Stimulated activated naive CD8-positive, alpha-beta T cell treated with anti-CD3 and anti-CD28 coated beads, Interleukin-15, amount 100 ng/mL, for 72 hours (primary cell): ENCODE measurements at regions not wholly inside any gene's neighbourhood (a gene's known extent, or its start where the extent isn't known, plus 50 kb on each side); places are given as distances from the start of the nearest gene placed in this dataset.
"Not testable (repeated sequence)": the region's sequence is repeated elsewhere in the genome, so short reads cannot be mapped to it uniquely, and the experiment has no call there.

ENCODE experiments used
- ATAC-seq: fragments of 150-1000 bp; cut with Tn5 transposase; 2 replicates; pipeline ENCODE4 v1.10.0; 2021; ENCODE audit warnings: mild to moderate bottlenecking, moderate library complexity
- DNase-seq, 2 donors: peaks; one replicate each; pipeline ENCODE4 v3.0.0; 2021 to 2022
- H3K27ac Mint-ChIP-seq, 2 donors: one replicate each; pipeline ENCODE4 v1.8.0; 2022; ENCODE audit warnings: mild to moderate bottlenecking in 2 of 2, mixed read lengths in 2 of 2, moderate library complexity in 2 of 2
- H3K27me3 Mint-ChIP-seq: one replicate; pipeline ENCODE4 v1.8.0; 2022; ENCODE audit warnings: mixed read lengths
- H3K4me1 Mint-ChIP-seq: one replicate; pipeline ENCODE4 v1.8.0; 2022; ENCODE audit warnings: mild to moderate bottlenecking, mixed read lengths
- H3K4me3 Mint-ChIP-seq, 2 donors: one replicate each; pipeline ENCODE4 v1.8.0; 2022; ENCODE audit warnings: mild to moderate bottlenecking in 2 of 2, mixed read lengths in 2 of 2, moderate library complexity in 1 of 2
- H3K9me3 Mint-ChIP-seq, 2 donors: one replicate each; pipeline ENCODE4 v1.8.0; 2022; ENCODE audit warnings: mixed read lengths in 2 of 2

DNA sequence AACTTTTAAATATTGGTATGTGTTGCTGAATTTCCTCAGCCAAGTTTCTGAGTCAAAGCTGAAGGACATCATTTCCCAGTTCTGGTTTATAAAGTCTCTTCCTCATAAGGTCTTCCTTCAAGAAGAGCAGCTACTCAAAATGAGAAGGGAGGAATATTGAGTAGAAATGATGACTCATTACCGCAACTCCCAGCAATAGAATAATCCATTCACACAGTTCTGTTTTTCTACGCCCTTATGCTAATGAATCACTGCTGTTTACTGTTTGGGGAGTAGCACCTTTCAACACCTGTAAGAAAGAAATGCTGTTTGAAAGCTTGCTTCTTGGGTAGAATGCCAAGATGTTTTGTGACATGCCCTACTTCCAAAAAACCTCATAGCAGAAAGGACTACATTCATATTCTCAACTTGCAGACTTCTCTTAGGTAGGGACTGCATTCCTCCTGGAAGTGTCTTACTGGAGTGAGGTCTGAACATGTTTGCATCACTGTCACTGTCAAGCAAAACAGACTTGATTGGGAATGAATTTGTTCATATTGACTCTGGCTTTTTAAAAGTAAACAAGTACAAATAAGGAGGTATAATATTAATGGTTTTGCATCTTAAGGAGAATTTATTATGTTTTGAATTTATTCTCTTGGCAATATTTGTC, 147.2 kb upstream of the BANK1 start:
- Mint-ChIP-seq H3K9me3 (no peaks in the 10 kb centered on the region), H3K4me3 (no peak overlapping the region), H3K27me3 (peaks cover 22% of the 10 kb centered on the region), H3K27ac (no peak overlapping the region), H3K4me1 (no peaks in the 10 kb centered on the region)
- no peak for ATAC-seq
- no peak for DNase-seq

DNA sequence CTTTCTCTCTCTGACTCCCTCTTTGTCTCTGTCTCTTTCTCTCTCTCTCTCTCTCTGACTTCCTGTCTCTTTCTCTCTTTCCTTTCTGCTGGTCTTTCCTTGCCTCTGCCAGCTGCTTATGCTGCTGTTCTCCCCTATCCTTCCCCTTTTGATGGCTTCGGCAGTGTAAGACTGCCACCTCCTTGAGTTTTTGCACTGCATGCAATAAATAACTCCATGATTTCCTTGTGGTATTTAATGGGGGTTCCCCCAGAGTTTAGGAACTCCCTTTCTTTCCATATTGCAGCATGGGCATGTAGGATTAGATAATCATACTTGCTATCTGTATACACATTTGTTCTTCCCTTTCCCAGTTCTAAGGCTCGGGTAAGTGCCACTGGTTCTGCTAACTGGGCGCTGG, 157.8 kb upstream of the BANK1 start:
- not testable (repeated sequence) for DNase-seq, H3K27me3 Mint-ChIP-seq, H3K27ac Mint-ChIP-seq, ATAC-seq, H3K4me1 Mint-ChIP-seq, H3K4me3 Mint-ChIP-seq
- H3K9me3 Mint-ChIP-seq = peaks cover 4 to 12% of the 10 kb centered on the region in 2 donors

DNA sequence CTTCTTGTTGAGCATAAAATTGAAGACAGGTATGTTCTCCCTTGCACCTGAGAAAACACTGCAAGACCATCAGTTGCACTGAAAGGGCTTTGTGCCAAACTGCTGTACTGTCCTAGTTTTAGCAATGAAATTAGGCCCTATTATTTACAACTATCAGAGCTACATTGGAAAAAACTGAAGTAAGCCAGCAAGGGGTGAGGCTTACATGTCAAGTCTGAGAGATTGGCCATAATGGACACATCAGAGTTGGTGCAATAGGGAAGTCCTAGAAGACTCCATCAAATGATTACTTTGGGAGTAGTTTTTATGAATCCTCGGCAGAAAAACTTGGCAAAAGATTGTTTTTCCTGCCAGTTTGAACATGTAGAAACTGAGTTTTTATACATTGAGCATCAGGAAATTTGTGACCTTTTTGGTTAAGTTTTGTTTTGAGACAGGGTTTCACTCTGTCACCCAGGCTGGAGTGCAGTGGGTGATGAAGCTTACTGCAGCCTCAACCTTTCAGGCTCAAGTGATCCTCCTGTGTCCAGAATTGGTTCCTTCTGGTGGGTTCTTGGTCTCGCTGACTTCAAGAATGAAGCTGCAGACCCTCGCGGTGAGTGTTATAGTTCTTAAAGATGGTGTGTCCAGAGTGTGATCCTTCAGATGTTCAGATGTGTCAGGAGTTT, 160.1 kb upstream of the BANK1 start:
- H3K4me1 Mint-ChIP-seq = peaks cover 6% of the 10 kb centered on the region
- DNase-seq = no peak
- no peak for ATAC-seq
- no peaks in the 10 kb centered on the region for H3K27me3 Mint-ChIP-seq
- no peak overlapping the region for H3K27ac Mint-ChIP-seq
- H3K9me3 Mint-ChIP-seq = peaks cover 4 to 12% of the 10 kb centered on the region in 2 donors
- H3K4me3 Mint-ChIP-seq = no peak overlapping the region

DNA sequence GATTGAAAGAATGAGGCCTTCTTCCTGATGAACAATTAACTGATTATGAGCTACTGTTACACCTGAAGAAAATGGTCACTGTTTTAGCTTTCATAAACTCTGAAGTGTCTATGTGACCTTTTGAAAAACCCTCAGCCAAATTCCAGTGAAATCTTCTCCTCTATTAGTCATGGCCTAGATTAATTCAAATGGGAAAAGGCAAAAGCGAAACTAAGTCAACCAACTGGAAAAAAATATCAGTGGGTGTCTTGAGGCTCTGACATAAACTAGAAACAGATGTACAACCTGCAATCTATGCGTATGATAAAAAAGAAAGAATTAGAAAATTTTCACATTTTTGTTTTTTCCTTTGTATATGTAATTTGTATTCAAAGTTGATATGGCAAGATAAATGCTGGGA, 169.4 kb upstream of the BANK1 start:
- ATAC-seq (no peak), DNase-seq (no peak)
- no peaks in the 10 kb centered on the region for H3K4me1 Mint-ChIP-seq
- no peak overlapping the region for H3K27ac Mint-ChIP-seq
- H3K27me3 Mint-ChIP-seq = no peaks in the 10 kb centered on the region
- no peaks in the 10 kb centered on the region for H3K9me3 Mint-ChIP-seq
- no peak overlapping the region for H3K4me3 Mint-ChIP-seq

DNA sequence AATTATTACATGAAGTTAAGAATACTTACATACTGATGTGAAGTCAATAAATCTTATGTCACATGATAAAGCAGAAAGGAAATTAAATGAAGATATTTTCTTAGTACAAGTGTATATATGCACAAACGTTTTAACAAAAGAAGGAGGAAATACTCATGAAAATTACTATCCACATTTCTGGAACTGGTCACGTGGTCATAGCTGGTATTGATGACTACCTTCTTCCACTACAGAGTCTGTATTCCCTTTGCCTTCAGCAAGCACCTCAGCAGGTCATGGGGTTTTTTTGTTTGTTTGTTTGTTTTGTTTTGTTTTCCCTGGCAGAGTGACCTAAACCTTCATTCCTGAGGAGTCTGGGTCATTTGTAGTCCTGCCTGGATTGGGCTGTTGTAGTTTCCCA, 174.9 kb upstream of the BANK1 start:
- no peak overlapping the region for H3K4me3 Mint-ChIP-seq
- no peak overlapping the region for H3K27ac Mint-ChIP-seq
- H3K27me3 Mint-ChIP-seq = no peaks in the 10 kb centered on the region
- DNase-seq = no peak
- no peaks in the 10 kb centered on the region for H3K4me1 Mint-ChIP-seq
- H3K9me3 Mint-ChIP-seq = no peaks in the 10 kb centered on the region
- ATAC-seq = no peak

DNA sequence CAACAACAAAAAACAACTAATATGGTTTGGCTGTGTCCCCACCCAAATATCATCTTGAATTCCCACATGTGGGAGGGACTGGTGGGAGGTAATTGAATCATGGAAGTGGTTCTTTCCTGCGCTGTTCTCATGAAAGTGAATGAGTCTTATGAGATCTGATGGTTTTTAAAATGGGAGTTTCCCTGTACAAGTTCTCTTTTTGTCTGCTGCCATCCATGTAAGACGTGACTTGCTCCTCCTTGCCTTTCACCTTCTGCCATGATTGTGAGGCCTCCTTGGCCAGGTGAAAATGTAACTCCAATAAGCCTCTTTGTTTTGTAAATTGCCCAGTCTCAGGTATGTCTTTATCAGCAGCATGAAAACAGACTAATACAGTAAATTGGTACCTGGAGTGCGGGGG, 183.5 kb upstream of the BANK1 start:
- not testable (repeated sequence) for H3K4me1 Mint-ChIP-seq, H3K4me3 Mint-ChIP-seq, H3K27ac Mint-ChIP-seq, ATAC-seq, H3K27me3 Mint-ChIP-seq, DNase-seq
- H3K9me3 Mint-ChIP-seq = peaks cover 8 to 18% of the 10 kb centered on the region in 2 donors

DNA sequence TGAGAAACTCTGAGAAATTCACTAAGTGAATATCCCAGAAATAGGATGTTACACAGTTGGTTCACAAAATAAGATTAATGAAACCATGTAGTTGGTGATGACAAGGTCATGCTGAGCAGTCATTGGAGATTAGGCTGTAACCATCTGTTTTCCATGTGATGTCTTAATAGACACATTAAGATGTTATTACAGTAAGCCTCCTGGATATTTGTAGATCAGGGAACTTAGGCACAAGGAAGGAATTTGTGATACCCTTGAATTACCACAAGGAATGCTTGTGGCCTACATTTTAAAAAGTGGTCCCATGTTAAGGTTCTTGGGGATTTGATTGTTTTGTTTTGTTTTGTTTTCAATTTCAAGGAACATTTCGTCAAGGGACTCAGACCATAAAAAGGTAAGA, 185.6 kb upstream of the BANK1 start:
- ATAC-seq = no peak
- H3K27me3 Mint-ChIP-seq = no peaks in the 10 kb centered on the region
- H3K4me1 Mint-ChIP-seq = no peaks in the 10 kb centered on the region
- DNase-seq = no peak
- H3K4me3 Mint-ChIP-seq = no peak overlapping the region
- H3K9me3 Mint-ChIP-seq = peaks cover 8 to 18% of the 10 kb centered on the region in 2 donors
- no peak overlapping the region for H3K27ac Mint-ChIP-seq

DNA sequence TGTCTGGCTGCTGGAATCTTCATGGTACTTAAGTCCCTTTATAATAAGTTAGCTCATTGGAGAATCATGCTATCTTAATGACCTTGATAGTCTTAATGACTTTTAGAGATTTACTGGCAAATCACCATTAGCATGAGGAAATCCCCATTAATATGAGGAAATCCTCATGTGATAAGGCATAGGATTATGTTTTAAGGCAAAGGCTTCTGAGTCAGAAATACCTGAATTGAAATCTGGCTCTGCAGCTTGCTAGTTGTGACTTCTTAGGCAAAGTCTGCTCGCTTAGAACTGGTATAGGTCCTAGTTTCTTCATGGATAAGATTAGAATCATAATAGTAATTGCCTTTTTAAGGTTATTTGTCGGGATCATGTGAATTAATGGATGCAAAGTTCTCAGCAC, 190.2 kb upstream of the BANK1 start:
- H3K9me3 Mint-ChIP-seq = no peaks in the 10 kb centered on the region
- no peak for DNase-seq
- no peaks in the 10 kb centered on the region for H3K27me3 Mint-ChIP-seq
- no peak overlapping the region for H3K4me3 Mint-ChIP-seq
- H3K27ac Mint-ChIP-seq = no peak overlapping the region
- no peak for ATAC-seq
- H3K4me1 Mint-ChIP-seq = no peaks in the 10 kb centered on the region

DNA sequence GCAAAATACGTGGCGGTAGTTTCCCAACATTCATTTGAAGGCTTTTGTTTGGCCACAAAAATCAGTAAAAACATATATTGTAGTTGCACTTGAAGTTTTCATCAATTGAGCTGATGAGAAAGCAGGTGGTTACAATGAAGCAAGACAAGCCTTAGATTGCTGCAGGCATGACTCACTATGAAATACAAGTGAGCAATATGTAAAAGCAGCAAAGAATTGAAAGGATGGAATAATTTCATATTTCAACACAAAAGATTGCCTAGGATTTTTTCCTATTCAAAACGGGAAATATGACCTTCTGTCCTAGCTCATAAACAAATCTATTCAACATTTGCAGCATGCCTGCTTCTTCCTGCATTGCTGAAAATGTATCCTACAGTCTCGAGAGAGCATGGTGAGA, 190.9 kb upstream of the BANK1 start:
- no peak overlapping the region for H3K4me3 Mint-ChIP-seq
- no peaks in the 10 kb centered on the region for H3K4me1 Mint-ChIP-seq
- no peaks in the 10 kb centered on the region for H3K27me3 Mint-ChIP-seq
- peak overlapping the region in 1 of 2 donors; percentile 34 for H3K27ac Mint-ChIP-seq
- DNase-seq (no peak), ATAC-seq (peak; percentile 53)
- no peaks in the 10 kb centered on the region for H3K9me3 Mint-ChIP-seq

DNA sequence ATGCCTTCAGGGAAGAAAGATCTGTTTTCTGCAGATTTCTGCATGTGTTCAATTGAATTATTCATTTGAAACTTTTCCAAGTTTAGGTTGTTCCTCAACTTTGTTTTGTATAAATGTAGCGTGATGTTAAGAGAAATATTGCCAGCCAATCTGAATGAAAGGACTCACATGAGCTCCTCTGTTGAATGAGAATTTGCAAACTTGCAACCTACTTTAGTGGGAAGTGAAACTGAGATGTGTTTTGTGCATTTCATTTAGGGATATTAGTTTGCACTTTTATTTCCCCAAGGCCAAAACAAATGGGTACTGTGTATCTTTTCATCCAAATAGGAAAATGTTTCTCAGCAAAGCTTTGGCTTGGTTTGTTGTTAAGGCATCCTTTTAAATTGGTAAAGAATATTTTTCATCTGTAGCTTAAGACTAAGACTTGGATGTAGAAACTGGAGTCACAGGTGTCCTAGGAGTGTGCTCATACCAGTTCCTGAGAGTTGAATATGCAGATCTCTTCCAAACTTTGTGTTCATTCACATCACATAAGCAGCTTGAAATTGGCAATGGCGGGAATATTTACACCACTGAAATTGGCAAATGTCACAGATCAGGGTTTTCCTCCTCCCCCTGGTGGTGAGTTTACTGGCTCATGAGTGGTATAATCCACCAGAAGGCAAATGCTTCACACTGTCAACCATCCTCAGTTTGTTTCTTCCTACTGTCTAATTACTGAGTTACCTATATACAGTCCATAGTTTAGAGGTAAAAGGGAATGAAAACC, 193.6 kb upstream of the BANK1 start:
- DNase-seq = no peak
- peak; percentile 40 for ATAC-seq
- Mint-ChIP-seq H3K4me1 (no peaks in the 10 kb centered on the region), H3K27me3 (no peaks in the 10 kb centered on the region), H3K4me3 (no peak overlapping the region), H3K9me3 (no peaks in the 10 kb centered on the region), H3K27ac (no peak overlapping the region)

DNA sequence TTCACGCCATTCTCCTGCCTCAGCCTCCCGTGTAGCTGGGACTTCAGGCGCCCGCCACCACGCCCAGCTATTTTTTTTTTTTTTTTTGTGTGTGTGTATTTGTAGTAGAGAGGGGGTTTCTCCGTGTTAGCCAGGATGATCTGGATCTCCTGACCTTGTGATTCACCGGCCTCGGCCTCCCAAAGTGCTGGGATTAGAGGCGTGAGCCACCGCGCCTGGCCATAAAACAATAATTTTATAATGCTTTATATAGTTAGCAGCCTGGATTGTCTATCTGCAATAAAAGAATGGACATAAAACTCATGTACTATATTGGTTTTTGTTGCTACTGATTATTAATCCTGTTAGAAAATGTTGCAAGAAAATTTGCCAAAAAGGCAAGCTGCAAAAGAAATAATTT, 195.9 kb upstream of the BANK1 start:
- ATAC-seq = no peak
- H3K27me3 Mint-ChIP-seq = no peaks in the 10 kb centered on the region
- no peak overlapping the region for H3K27ac Mint-ChIP-seq
- no peak for DNase-seq
- H3K4me1 Mint-ChIP-seq = no peaks in the 10 kb centered on the region
- no peak overlapping the region for H3K4me3 Mint-ChIP-seq
- H3K9me3 Mint-ChIP-seq = no peaks in the 10 kb centered on the region

DNA sequence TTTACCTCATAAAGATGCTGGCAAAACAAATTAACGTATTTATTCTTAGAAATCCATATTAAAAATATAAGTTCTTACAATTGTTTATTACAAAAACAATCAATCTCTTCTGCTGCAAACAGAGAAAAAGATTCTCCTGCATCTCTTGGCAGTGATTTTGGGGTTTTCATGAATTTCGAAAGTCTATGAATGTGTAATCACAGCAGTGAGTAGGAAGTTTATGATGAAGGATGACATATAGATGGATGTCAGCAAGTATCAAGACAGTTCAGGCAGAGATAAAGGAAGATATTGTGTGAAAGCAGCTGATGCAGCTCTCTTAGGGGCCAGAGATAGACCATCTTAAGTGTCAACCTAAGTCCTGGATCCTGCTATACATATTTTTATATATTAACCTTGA, 196.9 kb upstream of the BANK1 start:
- no peak for DNase-seq
- Mint-ChIP-seq H3K9me3 (no peaks in the 10 kb centered on the region), H3K27me3 (no peaks in the 10 kb centered on the region), H3K4me3 (no peak overlapping the region), H3K4me1 (no peaks in the 10 kb centered on the region), H3K27ac (no peak overlapping the region)
- ATAC-seq = no peak

DNA sequence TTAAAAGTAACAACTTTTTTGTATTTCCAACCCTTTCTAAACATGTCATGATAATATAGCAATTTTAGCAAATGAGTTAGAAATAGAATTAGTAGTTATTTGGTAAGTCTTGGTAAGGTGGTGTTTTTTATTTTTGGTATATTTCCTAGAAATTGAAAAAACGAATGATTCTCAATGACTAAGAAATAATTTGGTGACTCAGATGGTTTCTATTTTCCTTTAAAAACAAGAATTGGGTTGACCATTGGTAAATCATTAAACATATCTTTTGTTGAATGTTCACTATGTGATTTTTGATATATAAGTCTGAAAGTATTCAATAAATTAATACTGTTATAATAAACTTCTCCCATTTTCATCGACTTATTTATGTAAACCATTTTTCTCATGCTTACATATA, 206.2 kb upstream of the BANK1 start:
- Mint-ChIP-seq H3K27ac (no peak overlapping the region), H3K27me3 (peaks cover 21% of the 10 kb centered on the region), H3K4me1 (no peaks in the 10 kb centered on the region), H3K9me3 (peaks cover 14 to 27% of the 10 kb centered on the region in 2 donors), H3K4me3 (no peak overlapping the region)
- DNase-seq (no peak), ATAC-seq (no peak)

DNA sequence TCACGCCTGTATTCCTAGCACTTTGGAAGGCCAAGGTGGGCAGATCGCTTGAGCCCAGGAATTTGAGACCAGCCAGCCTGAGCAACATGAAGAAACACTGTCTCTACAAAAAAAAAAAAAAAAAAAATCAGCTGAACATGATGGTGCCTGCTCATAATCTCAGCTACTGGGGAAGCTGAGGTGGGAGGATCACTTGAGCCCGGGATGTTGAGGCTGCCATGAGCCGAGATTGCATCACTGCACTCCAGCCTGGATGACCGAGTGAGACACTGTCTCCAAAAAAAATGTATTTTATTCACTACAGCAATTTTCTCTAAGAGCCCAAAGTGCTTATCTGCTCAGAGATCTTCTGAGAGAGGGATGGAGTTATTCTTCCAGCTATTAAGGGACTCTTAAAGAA, 215.8 kb upstream of the PPP3CA start:
- ATAC-seq (no peak), DNase-seq (no peak)
- Mint-ChIP-seq H3K9me3 (peaks cover 7 to 9% of the 10 kb centered on the region in 2 donors), H3K27me3 (no peaks in the 10 kb centered on the region), H3K4me3 (no peak overlapping the region), H3K27ac (no peak overlapping the region), H3K4me1 (no peaks in the 10 kb centered on the region)

DNA sequence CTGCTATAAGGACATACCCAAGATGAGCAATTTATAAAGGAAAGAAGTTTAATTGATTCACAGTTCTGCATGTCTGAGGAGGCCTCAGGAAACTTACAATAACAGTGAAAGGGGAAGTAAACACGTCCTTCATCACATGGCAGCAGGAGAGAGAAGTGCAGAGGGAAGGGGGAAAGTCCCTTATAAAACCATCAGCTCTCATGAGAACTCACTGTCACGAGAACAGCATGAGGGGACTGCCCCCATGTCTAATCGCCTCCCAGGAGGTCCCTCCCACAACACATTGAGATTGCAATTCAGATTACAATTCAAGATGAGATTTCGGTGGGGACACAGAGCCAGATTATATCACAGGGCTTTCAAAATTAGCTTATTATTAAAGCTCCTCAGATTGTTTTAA, 209.5 kb upstream of the PPP3CA start:
- ATAC-seq = peak; percentile 60
- Mint-ChIP-seq H3K27ac (no peak overlapping the region), H3K4me3 (no peak overlapping the region), H3K9me3 (peaks cover 17 to 24% of the 10 kb centered on the region in 2 donors), H3K27me3 (peaks cover 8% of the 10 kb centered on the region), H3K4me1 (no peaks in the 10 kb centered on the region)
- no peak for DNase-seq

DNA sequence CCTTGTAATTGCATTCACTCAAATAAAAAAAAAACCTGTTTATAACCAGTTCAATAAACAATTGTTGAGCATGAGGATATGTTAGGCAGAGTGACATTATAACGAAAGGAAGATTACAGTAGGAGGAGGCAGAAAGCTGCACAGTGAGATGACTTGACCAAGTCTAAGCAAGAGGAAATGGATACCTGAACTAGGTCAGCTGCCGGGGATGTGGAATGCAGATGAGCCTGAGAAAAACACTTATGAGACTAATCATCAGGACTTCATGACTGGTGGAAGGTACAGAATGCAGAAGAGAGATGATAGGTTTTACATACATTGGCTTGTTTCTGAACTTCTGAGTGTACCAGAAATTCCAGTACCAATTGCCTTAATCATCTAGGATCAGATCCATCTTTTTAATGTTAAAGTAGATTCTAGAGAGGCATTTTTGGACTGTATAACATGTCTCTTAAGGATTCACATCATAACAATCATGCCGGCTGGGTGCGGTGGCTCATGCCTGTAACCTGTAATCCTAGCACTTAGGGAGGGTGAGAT, 208.1 kb upstream of the PPP3CA start:
- no peaks in the 10 kb centered on the region for H3K4me1 Mint-ChIP-seq
- no peak overlapping the region for H3K4me3 Mint-ChIP-seq
- H3K9me3 Mint-ChIP-seq = peaks cover 17 to 24% of the 10 kb centered on the region in 2 donors
- DNase-seq (no peak), ATAC-seq (no peak)
- H3K27ac Mint-ChIP-seq = no peak overlapping the region
- peaks cover 8% of the 10 kb centered on the region for H3K27me3 Mint-ChIP-seq
